ENCODE measurements at regions not wholly inside any gene's neighbourhood (a gene's known extent, or its start where the extent isn't known, plus 50 kb on each side); places are given as distances from the start of the nearest gene placed in this dataset.
"Not testable (repeated sequence)": the region's sequence is repeated elsewhere in the genome, so short reads cannot be mapped to it uniquely, and the experiment has no call there.

GRCh38 chr16:25563700-25564099, 128.1 kb upstream of the HS3ST4 start:
- no peak for DNase-seq

- not testable (repeated sequence) for DNase-seq
Observed at GRCh38 chr16:25561723-25562122, 130.0 kb upstream of the HS3ST4 start.

GRCh38 chr16:25556968-25557312, 134.8 kb upstream of the HS3ST4 start:
- not testable (repeated sequence) for DNase-seq

GRCh38 chr16:25556289-25556967, 135.3 kb upstream of the HS3ST4 start:
- not testable (repeated sequence) for DNase-seq

GRCh38 chr16:25553711-25554436, 137.9 kb upstream of the HS3ST4 start:
- no peak for DNase-seq

- no peak for DNase-seq
Observed at GRCh38 chr16:25550647-25551046, 141.1 kb upstream of the HS3ST4 start.

GRCh38 chr16:25546791-25547190, 145.0 kb upstream of the HS3ST4 start:
- DNase-seq = no peak

- DNase-seq = no peak
Observed at GRCh38 chr16:25544294-25544693, 147.5 kb upstream of the HS3ST4 start.

- DNase-seq = no peak
Observed at GRCh38 chr16:25542306-25542705, 149.5 kb upstream of the HS3ST4 start.

GRCh38 chr16:25539767-25540166, 152.0 kb upstream of the HS3ST4 start:
- not testable (repeated sequence) for DNase-seq

- no peak for DNase-seq
Observed at GRCh38 chr16:25523183-25523582, 168.6 kb upstream of the HS3ST4 start.

GRCh38 chr16:25512041-25512440, 179.7 kb upstream of the HS3ST4 start:
- DNase-seq = no peak

GRCh38 chr16:25509456-25509855, 182.3 kb upstream of the HS3ST4 start:
- no peak for DNase-seq

- no peak for DNase-seq
Observed at GRCh38 chr16:25501530-25502255, 190.1 kb upstream of the HS3ST4 start.

- DNase-seq = no peak
Observed at GRCh38 chr16:25494292-25494691, 197.5 kb upstream of the HS3ST4 start.

GRCh38 chr16:25493136-25493811, 198.5 kb upstream of the HS3ST4 start:
- no peak for DNase-seq

- no peak for DNase-seq
Observed at GRCh38 chr16:25488435-25488834, 203.3 kb upstream of the HS3ST4 start.

GRCh38 chr16:25487888-25488287, 203.9 kb upstream of the HS3ST4 start:
- DNase-seq = no peak

GRCh38 chr16:25481636-25482035, 210.1 kb upstream of the HS3ST4 start:
- DNase-seq = no peak

- DNase-seq = no peak
Observed at GRCh38 chr16:25478476-25478875, 213.3 kb upstream of the HS3ST4 start.

GRCh38 chr16:25464058-25464457, 206.4 kb upstream of the ZKSCAN2 start:
- DNase-seq = no peak

- no peak for DNase-seq
Observed at GRCh38 chr16:25449802-25450201, 192.2 kb upstream of the ZKSCAN2 start.

Measured in renal pelvis (tissue), 1 donor.